ENCODE measurements at regions not wholly inside any gene's neighbourhood (a gene's known extent, or its start where the extent isn't known, plus 50 kb on each side); places are given as distances from the start of the nearest gene placed in this dataset.

DNA sequence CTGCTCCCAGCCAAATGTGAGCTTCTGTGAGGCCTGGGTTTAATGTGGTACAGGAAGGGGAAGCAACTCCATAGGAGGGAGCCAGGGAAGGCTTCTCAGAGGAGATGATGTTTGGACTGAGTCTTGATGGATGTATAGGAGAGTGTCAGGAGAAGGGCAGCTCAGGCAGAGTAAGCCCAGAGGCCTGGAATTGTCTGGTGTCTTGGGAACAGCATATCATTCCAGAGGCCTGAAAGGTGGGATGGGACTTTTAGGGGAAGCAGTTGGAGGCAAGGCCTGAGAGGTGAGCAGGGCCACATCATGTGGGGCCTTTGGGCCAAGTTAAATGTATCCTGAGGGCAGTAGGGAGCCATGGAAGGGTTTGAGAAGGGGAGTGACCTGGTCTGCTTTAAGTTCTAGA is 148.6 kb upstream of the WNT4 start:
- no peaks in the 10 kb centered on the region for H3K36me3 ChIP-seq (ENCODE audit: insufficient read depth, low read length)
- no peak overlapping the region for H3K4me2 ChIP-seq (ENCODE audit: low read length)
- TF ChIP-seq, protein P1, sequence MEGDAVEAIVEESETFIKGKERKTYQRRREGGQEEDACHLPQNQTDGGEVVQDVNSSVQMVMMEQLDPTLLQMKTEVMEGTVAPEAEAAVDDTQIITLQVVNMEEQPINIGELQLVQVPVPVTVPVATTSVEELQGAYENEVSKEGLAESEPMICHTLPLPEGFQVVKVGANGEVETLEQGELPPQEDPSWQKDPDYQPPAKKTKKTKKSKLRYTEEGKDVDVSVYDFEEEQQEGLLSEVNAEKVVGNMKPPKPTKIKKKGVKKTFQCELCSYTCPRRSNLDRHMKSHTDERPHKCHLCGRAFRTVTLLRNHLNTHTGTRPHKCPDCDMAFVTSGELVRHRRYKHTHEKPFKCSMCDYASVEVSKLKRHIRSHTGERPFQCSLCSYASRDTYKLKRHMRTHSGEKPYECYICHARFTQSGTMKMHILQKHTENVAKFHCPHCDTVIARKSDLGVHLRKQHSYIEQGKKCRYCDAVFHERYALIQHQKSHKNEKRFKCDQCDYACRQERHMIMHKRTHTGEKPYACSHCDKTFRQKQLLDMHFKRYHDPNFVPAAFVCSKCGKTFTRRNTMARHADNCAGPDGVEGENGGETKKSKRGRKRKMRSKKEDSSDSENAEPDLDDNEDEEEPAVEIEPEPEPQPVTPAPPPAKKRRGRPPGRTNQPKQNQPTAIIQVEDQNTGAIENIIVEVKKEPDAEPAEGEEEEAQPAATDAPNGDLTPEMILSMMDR (IDR thresholded peaks at IDR 0.05; ENCODE audit: low read length) = no peak
- no peak for TF ChIP-seq EZH2 (IDR thresholded peaks at IDR 0.05; ENCODE audit: borderline replicate concordance, low read length)
- H3K4me1 ChIP-seq (ENCODE audit: insufficient read depth, low read length, severe bottlenecking) = no peaks in the 10 kb centered on the region
- H4K20me1 ChIP-seq (ENCODE audit: insufficient read depth, low read length) = no peaks in the 10 kb centered on the region
- no peaks in the 10 kb centered on the region for H3K9me3 ChIP-seq (ENCODE audit: low read length)
- no peak overlapping the region for H2AFZ ChIP-seq (ENCODE audit: low read length)
- H3K4me3 ChIP-seq (ENCODE audit: low read depth, low read length, poor library complexity, severe bottlenecking) = no peak overlapping the region
- H3K9me2 ChIP-seq (ENCODE audit: low read depth, low read length) = no peaks in the 10 kb centered on the region
- H3K27me3 ChIP-seq (ENCODE audit: insufficient read depth, low read length) = no peaks in the 10 kb centered on the region; the same call in 1 of the 2 replicates
- no peaks in the 10 kb centered on the region for H3F3A ChIP-seq (ENCODE audit: insufficient read depth, low read length)
- H3K27ac ChIP-seq (ENCODE audit: low read depth, low read length, poor library complexity, severe bottlenecking) = no peak overlapping the region
- H3K9ac ChIP-seq (ENCODE audit: low read length) = no peak overlapping the region
- no peaks in the 10 kb centered on the region for H3K79me2 ChIP-seq (ENCODE audit: insufficient read depth, low read length)

DNA sequence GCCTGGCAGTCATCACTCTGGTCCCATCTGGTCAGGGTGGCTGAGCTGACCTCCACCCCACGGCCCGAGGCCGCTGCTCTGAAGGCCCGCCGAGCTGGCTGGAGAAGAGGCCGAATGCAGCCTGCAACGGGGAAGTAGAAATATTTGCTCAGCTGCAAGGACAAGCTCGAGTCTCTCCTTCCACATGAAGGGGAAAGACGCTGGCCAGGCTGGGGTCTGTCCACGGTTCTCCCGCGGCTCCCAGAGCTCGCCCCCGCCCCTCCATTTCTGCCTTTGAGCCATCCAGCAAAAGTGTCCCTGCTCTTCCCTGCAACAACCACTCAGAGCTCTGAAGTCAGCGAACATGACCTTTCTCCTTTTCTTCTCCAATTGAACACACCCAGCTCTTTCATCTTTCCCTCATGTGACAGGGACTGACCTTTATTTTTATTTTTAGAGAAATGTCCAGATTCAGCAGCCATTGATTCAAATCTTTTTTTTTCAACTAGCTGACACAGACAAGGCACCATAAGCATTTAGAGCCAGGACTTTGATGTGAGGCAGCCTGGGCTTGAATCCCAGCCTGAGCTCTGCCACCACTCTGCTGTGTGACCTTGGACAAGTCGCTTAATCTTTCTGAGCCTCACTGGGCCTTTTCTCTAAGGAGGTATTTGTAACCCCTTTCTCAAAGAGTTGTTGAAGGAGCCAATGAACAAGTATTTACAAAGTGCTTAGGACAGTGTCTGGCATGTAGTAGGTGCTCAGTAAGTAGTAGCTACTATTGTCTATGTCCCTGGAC is 149.3 kb upstream of the WNT4 start:
- no peaks in the 10 kb centered on the region for H3K79me2 ChIP-seq (ENCODE audit: insufficient read depth, low read length)
- H3K9me2 ChIP-seq (ENCODE audit: low read depth, low read length) = no peaks in the 10 kb centered on the region
- H3F3A ChIP-seq (ENCODE audit: insufficient read depth, low read length) = no peaks in the 10 kb centered on the region
- H2AFZ ChIP-seq (ENCODE audit: low read length) = no peak overlapping the region
- H3K9ac ChIP-seq (ENCODE audit: low read length) = no peak overlapping the region
- H3K4me1 ChIP-seq (ENCODE audit: insufficient read depth, low read length, severe bottlenecking) = no peaks in the 10 kb centered on the region
- no peaks in the 10 kb centered on the region; the same call in 1 of the 2 replicates for H3K27me3 ChIP-seq (ENCODE audit: insufficient read depth, low read length)
- no peak overlapping the region for H3K4me2 ChIP-seq (ENCODE audit: low read length)
- TF ChIP-seq, protein P1 (IDR thresholded peaks at IDR 0.05; ENCODE audit: low read length) = no peak
- no peak for TF ChIP-seq EZH2 (IDR thresholded peaks at IDR 0.05; ENCODE audit: borderline replicate concordance, low read length)
- no peak overlapping the region for H3K4me3 ChIP-seq (ENCODE audit: low read depth, low read length, poor library complexity, severe bottlenecking)
- no peak overlapping the region for H3K27ac ChIP-seq (ENCODE audit: low read depth, low read length, poor library complexity, severe bottlenecking)
- H4K20me1 ChIP-seq (ENCODE audit: insufficient read depth, low read length) = no peaks in the 10 kb centered on the region
- no peaks in the 10 kb centered on the region for H3K36me3 ChIP-seq (ENCODE audit: insufficient read depth, low read length)
- H3K9me3 ChIP-seq (ENCODE audit: low read length) = no peaks in the 10 kb centered on the region

DNA sequence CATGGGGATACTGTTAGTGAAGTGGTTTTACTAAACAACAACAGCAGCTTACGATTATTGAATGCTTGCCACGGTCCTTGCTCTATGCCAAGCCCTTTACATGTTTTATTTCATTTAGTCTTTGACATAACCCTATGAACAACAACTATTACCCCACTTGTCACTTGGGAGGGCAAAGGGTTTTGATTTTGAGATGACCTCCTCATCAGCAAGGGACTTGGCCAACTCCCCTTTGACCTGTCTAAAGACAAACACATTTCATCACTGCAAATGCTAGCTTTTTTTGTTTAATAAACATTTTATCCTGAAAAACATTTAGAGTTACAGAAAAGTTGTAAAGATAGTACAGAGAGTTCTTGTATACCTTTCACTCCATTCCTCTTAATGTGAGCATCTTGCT is 152.5 kb upstream of the WNT4 start:
- TF ChIP-seq EZH2 (IDR thresholded peaks at IDR 0.05; ENCODE audit: borderline replicate concordance, low read length) = no peak
- TF ChIP-seq, protein P1 (IDR thresholded peaks at IDR 0.05; ENCODE audit: low read length) = no peak
- Histone ChIP-seq H4K20me1 (ENCODE audit: insufficient read depth, low read length) (no peaks in the 10 kb centered on the region), H3K4me2 (ENCODE audit: low read length) (no peak overlapping the region), H2AFZ (ENCODE audit: low read length) (no peak overlapping the region), H3K79me2 (ENCODE audit: insufficient read depth, low read length) (no peaks in the 10 kb centered on the region), H3K36me3 (ENCODE audit: insufficient read depth, low read length) (no peaks in the 10 kb centered on the region), H3K27me3 (ENCODE audit: insufficient read depth, low read length) (no peaks in the 10 kb centered on the region; the same call in 1 of the 2 replicates), H3K4me1 (ENCODE audit: insufficient read depth, low read length, severe bottlenecking) (no peaks in the 10 kb centered on the region), H3F3A (ENCODE audit: insufficient read depth, low read length) (no peaks in the 10 kb centered on the region), H3K4me3 (ENCODE audit: low read depth, low read length, poor library complexity, severe bottlenecking) (no peak overlapping the region), H3K27ac (ENCODE audit: low read depth, low read length, poor library complexity, severe bottlenecking) (no peak overlapping the region), H3K9me3 (ENCODE audit: low read length) (no peaks in the 10 kb centered on the region), H3K9ac (ENCODE audit: low read length) (no peak overlapping the region), H3K9me2 (ENCODE audit: low read depth, low read length) (no peaks in the 10 kb centered on the region)

Measured in OCI-LY1 (cell line).